GM06990 (cell line): ENCODE measurements at regions not wholly inside any gene's neighbourhood (a gene's known extent, or its start where the extent isn't known, plus 50 kb on each side); places are given as distances from the start of the nearest gene placed in this dataset.

Experiments used
- DNase-seq: peaks from one replicate; pipeline ENCODE4 v3.0.0-alpha.2; 2011; ENCODE audit not compliant: insufficient read length; ENCODE audit errors: extremely low read depth
- H3K27me3 ChIP-seq: replicated peaks from 2 replicates; pipeline ENCODE4 v1.6.0; 2011; ENCODE audit warnings: low read length; ENCODE audit not compliant: control insufficient read depth, insufficient read depth
- H3K36me3 ChIP-seq: 2 replicates; pipeline ENCODE4 v1.5.1; 2011; ENCODE audit warnings: low read length; ENCODE audit not compliant: control insufficient read depth, insufficient read depth
- H3K4me3 ChIP-seq: replicated peaks from 2 replicates; pipeline ENCODE4 v1.5.1; 2011; ENCODE audit warnings: low read depth, mild to moderate bottlenecking, control low read depth, low read length
- TF ChIP-seq, protein P1 (sequence below): IDR thresholded peaks from 2 replicates; pipeline ENCODE4 v1.5.1; 2011; ENCODE audit warnings: low read length, control low read depth, mild to moderate bottlenecking, inconsistent platforms; ENCODE audit not compliant: insufficient read depth, poor library complexity, severe bottlenecking

DNA sequence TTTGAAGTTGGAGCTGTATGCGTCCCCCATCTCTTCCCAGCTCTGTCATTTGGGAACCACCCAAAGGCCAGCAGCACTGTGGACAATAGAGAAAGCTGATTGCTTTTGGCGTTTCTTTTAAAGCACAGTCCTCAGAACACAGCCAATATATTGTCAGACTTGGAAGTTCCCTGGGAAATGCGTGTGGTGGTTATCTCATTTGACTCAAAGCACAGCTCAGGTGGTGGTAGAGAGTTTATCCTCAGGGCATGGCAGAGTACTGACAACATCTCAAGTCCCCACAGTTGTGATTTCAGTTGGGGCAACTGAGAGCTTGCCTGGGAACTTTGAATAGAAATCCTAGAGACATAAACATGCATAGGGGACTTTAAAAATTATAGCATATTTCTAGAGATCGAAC, 601.3 kb downstream of the ETS1 start:
- TF ChIP-seq, protein P1, sequence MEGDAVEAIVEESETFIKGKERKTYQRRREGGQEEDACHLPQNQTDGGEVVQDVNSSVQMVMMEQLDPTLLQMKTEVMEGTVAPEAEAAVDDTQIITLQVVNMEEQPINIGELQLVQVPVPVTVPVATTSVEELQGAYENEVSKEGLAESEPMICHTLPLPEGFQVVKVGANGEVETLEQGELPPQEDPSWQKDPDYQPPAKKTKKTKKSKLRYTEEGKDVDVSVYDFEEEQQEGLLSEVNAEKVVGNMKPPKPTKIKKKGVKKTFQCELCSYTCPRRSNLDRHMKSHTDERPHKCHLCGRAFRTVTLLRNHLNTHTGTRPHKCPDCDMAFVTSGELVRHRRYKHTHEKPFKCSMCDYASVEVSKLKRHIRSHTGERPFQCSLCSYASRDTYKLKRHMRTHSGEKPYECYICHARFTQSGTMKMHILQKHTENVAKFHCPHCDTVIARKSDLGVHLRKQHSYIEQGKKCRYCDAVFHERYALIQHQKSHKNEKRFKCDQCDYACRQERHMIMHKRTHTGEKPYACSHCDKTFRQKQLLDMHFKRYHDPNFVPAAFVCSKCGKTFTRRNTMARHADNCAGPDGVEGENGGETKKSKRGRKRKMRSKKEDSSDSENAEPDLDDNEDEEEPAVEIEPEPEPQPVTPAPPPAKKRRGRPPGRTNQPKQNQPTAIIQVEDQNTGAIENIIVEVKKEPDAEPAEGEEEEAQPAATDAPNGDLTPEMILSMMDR, result no peak
- Histone ChIP-seq H3K36me3 (no peaks in the 10 kb centered on the region), H3K4me3 (no peak overlapping the region), H3K27me3 (no peaks in the 10 kb centered on the region)
- DNase-seq, result no peak

DNA sequence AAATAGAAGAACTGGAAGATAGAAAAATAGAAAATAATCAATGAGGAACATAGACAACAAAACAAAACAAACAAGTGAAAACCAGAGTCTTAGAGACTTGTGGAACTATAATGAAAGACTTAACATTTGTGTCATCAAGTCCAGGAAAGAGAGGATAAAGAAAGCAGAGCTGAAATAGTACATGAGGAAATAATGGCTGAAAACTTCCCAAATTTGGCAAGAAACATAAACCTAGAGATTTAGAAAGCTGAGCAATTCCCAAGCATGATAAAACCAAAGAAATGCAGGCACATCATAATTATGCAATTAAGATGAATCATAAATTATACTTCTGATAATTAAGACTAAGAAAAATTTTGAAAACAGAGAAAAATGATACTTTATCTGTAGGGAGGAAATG, 614.5 kb downstream of the ETS1 start:
- TF ChIP-seq, protein P1, result no peak

GRCh38 chr11:127971448-127971847, 615.9 kb downstream of the ETS1 start:
- Histone ChIP-seq H3K27me3 (no peaks in the 10 kb centered on the region), H3K4me3 (no peak overlapping the region), H3K36me3 (no peaks in the 10 kb centered on the region)
- no peak for DNase-seq
- TF ChIP-seq, protein P1, result no peak

More for the DNA sequence above, 614.5 kb downstream of the ETS1 start:
- no peaks in the 10 kb centered on the region for H3K36me3 ChIP-seq
- no peak overlapping the region for H3K4me3 ChIP-seq
- H3K27me3 ChIP-seq, result no peaks in the 10 kb centered on the region
- no peak for DNase-seq

DNA sequence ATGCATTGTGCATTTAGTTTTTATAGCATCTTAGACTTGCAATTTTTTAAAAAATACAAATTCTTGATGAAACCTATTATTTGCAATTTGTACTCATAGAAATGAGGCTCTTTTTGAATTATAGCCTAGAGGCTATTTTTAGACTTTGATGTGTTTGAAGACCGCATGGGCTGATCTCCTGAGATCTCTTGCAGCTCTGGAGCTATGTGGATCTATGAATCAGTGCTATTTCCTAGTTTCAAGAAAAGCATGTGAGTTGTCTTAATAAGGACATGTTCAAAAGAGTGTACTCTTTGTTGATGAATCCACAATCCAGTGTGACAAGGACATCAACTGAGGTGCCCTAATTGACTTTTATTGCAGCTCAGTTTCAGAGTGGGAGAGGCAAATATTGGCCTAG, 620.5 kb downstream of the ETS1 start:
- TF ChIP-seq, protein P1, result no peak
- Histone ChIP-seq H3K27me3 (no peaks in the 10 kb centered on the region), H3K4me3 (no peak overlapping the region), H3K36me3 (no peaks in the 10 kb centered on the region)
- DNase-seq, result no peak

- Histone ChIP-seq H3K36me3 (no peaks in the 10 kb centered on the region), H3K27me3 (no peaks in the 10 kb centered on the region), H3K4me3 (no peak overlapping the region)
- TF ChIP-seq, protein P1, result no peak
- no peak for DNase-seq
Measured at GRCh38 chr11:127965939-127966668, 621.3 kb downstream of the ETS1 start.

- no peaks in the 10 kb centered on the region for H3K36me3 ChIP-seq
- no peak overlapping the region for H3K4me3 ChIP-seq
- TF ChIP-seq, protein P1, result no peak
- no peaks in the 10 kb centered on the region for H3K27me3 ChIP-seq
- no peak for DNase-seq
Measured at GRCh38 chr11:127962416-127962815, 624.9 kb downstream of the ETS1 start.
